ENCODE measurements at regions not wholly inside any gene's neighbourhood (a gene's known extent, or its start where the extent isn't known, plus 50 kb on each side); places are given as distances from the start of the nearest gene placed in this dataset.

- H3K27me3 ChIP-seq = no peaks in the 10 kb centered on the region
- H3K4me3 ChIP-seq = no peak overlapping the region
- no peak for DNase-seq
- intact Hi-C loops (cut with DNase I; ENCODE audit: low total_unique reads) = no loop called here
- TF ChIP-seq POLR2A (IDR thresholded peaks at IDR 0.05) = no peak
- no peak for TF ChIP-seq CTCF (IDR thresholded peaks at IDR 0.05)
- no peaks in the 10 kb centered on the region for H3K4me1 ChIP-seq
- H3K27ac ChIP-seq = no peak overlapping the region
- H3K36me3 ChIP-seq = no peaks in the 10 kb centered on the region
- no peaks in the 10 kb centered on the region for H3K9me3 ChIP-seq
Measured at GRCh38 chr14:106203438-106203837, 677.1 kb downstream of the TMEM121 start.

GRCh38 chr14:106204063-106204462 is 677.7 kb downstream of the TMEM121 start:
- no peaks in the 10 kb centered on the region for H3K4me1 ChIP-seq
- no peak overlapping the region for H3K27ac ChIP-seq
- no peak for TF ChIP-seq CTCF (IDR thresholded peaks at IDR 0.05)
- TF ChIP-seq POLR2A (IDR thresholded peaks at IDR 0.05) = no peak
- intact Hi-C loops (cut with DNase I; ENCODE audit: low total_unique reads) = no loop called here
- no peaks in the 10 kb centered on the region for H3K27me3 ChIP-seq
- H3K9me3 ChIP-seq = no peaks in the 10 kb centered on the region
- no peak overlapping the region for H3K4me3 ChIP-seq
- no peak for DNase-seq
- H3K36me3 ChIP-seq = no peaks in the 10 kb centered on the region

GRCh38 chr14:106207316-106207715 is 680.9 kb downstream of the TMEM121 start:
- no peaks in the 10 kb centered on the region for H3K27me3 ChIP-seq
- no peak for DNase-seq
- H3K4me3 ChIP-seq = no peak overlapping the region
- no peaks in the 10 kb centered on the region for H3K9me3 ChIP-seq
- intact Hi-C loops (cut with DNase I; ENCODE audit: low total_unique reads) = no loop called here
- no peak for TF ChIP-seq CTCF (IDR thresholded peaks at IDR 0.05)
- TF ChIP-seq POLR2A (IDR thresholded peaks at IDR 0.05) = no peak
- no peak overlapping the region for H3K27ac ChIP-seq
- H3K4me1 ChIP-seq = no peaks in the 10 kb centered on the region
- no peaks in the 10 kb centered on the region for H3K36me3 ChIP-seq

- no peak for DNase-seq
- no peaks in the 10 kb centered on the region for H3K36me3 ChIP-seq
- H3K4me1 ChIP-seq = no peaks in the 10 kb centered on the region
- no peak overlapping the region for H3K4me3 ChIP-seq
- no peaks in the 10 kb centered on the region for H3K27me3 ChIP-seq
- H3K9me3 ChIP-seq = no peaks in the 10 kb centered on the region
- H3K27ac ChIP-seq = no peak overlapping the region
- TF ChIP-seq CTCF (IDR thresholded peaks at IDR 0.05) (no peak), POLR2A (IDR thresholded peaks at IDR 0.05) (no peak)
- intact Hi-C loops (cut with DNase I; ENCODE audit: low total_unique reads) = no loop called here
Measured at GRCh38 chr14:106208794-106209193, 682.4 kb downstream of the TMEM121 start.

- Histone ChIP-seq H3K4me3 (no peak overlapping the region), H3K9me3 (no peaks in the 10 kb centered on the region), H3K27me3 (no peaks in the 10 kb centered on the region), H3K4me1 (no peaks in the 10 kb centered on the region), H3K27ac (no peak overlapping the region), H3K36me3 (no peaks in the 10 kb centered on the region)
- TF ChIP-seq POLR2A (IDR thresholded peaks at IDR 0.05) = no peak
- no peak for TF ChIP-seq CTCF (IDR thresholded peaks at IDR 0.05)
- DNase-seq = no peak
- intact Hi-C loops (cut with DNase I; ENCODE audit: low total_unique reads) = no loop called here
Measured at GRCh38 chr14:106209755-106210154, 683.4 kb downstream of the TMEM121 start.
